DMS153 (cell line): ENCODE measurements at regions not wholly inside any gene's neighbourhood (a gene's known extent, or its start where the extent isn't known, plus 50 kb on each side); places are given as distances from the start of the nearest gene placed in this dataset.

Source experiments
- DNase-seq: peaks from one replicate; lab custom pipeline; 2025; lab: John Stamatoyannopoulos, UW

- no peak for DNase-seq
Measured at GRCh38 chr7:79872176-79872575, 262.5 kb upstream of the GNAI1 start.

GRCh38 chr7:79868010-79868409 lies 266.6 kb upstream of the GNAI1 start:
- no peak for DNase-seq

GRCh38 chr7:79862447-79863210 lies 272.0 kb upstream of the GNAI1 start:
- no peak for DNase-seq

DNA sequence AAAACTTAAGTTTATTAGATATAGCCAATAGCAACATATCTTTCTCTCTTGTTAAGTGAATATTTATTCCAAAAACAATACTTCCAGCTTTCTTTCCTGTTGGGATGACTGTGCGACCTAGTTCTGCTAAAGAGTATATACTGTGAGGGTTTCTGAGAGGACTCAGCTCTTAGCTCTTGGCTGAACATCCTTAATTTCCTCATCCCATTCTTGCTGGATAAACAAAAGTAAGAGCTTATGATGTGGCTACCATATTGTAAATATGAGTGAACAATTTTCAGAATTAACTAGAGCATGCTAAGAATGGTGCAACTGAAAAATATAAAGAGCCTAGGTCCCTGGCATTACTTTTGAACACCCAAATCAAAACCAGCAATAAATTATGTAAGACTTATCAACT lies 279.5 kb upstream of the GNAI1 start:
- DNase-seq = no peak

- no peak for DNase-seq
Measured at GRCh38 chr7:79854621-79855020, 280.0 kb upstream of the GNAI1 start.

GRCh38 chr7:79837915-79838314 lies 296.7 kb upstream of the GNAI1 start:
- no peak for DNase-seq

GRCh38 chr7:79833616-79834015 lies 301.0 kb upstream of the GNAI1 start:
- DNase-seq = no peak

DNA sequence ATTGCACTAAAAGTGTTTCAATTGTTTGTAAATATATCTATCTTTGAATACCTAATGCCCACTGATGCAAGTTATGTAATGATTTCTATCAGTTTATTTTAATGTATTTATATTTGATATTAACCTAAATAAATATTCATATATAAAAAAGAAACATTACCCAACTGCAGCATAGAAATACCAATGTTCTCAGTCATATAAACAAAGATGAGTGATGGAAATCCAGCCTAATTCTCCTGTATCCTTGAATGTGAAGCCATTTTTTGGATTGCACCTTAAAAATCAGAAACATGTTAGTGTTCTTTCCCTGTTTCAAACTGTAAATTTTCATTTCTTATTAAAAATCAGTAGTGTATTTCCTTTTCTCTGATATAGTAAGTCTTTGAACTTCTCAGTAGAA lies 305.8 kb upstream of the GNAI1 start:
- DNase-seq = no peak

DNA sequence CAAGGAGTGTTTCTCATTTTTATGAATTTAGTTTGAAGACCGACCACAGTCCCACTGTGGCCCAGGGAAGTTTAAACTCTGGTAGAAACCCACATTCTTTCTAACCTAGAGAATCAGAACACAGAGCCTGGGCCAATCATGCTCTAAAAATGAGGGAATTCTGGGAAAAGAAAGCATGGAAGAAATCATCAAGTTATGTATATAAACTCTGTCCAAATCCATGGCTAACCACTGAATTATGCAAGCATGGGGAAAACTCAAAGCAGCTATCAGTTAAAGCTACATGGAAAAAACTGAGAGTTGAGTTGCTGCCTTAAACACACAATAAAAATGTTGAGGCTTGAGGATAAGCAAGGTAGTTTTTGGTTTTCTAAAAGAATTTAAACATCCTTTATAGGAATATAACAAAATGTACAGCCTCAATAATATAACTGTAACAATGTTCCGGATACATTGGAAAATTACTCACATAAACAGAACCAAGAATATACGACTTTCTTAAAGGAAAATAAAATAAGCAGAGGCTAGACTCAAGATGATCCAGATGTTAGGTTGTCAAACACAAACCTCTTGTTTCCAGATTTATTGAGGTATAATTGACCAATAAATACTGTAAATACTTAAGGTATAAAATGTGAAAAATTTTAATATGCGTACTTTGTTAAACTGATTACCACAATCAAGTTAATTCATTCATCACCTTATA lies 311.2 kb upstream of the GNAI1 start:
- DNase-seq = no peak

GRCh38 chr7:79822620-79823240 lies 311.9 kb upstream of the GNAI1 start:
- DNase-seq = no peak

- DNase-seq = peak; percentile 72
Measured at GRCh38 chr7:79820387-79820786, 314.2 kb upstream of the GNAI1 start.

DNA sequence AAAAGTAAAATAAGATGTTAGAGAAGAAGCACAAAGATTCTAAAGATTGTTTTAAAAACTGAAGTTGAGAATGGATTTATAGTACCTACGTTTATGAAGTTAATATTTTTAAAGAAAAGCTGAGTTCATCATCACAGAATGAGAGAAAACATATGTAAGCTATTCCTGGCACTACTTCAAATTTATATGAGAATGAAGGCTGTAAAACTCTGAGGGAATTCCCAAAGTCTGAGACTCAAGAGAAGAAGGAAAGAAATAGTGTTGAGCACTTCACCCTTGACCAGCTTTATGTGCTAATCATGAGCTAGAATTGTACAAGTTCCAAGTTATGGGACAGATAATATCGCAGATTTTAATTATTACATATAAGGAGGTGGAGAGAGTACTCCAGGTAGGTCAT lies 323.7 kb upstream of the GNAI1 start:
- DNase-seq = no peak

DNA sequence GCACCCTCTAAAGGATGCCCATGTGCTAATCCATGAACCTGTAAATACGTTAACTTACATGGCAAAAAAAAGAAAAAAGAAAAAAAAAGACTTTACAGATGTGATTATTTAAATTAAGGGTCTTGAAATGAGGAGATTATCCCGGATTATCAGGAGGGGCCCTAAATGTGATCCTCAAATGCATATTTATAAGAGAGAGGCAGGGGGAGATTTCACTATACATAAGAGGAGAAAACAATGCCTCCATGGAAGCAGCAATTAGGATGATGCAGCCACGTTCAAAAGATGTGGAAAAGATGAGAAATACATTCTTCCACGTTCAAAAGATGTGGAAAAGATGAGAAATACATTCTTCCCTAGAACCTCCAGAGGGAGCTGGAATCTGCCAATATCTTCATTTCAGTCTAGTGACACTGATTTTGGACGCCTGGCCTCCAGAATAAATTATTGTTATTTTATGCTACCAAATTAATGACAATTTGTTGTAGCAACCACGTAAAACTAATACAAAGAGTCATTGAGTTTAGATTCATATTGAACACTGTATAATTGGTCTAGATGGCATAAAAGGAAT lies 328.4 kb upstream of the GNAI1 start:
- no peak for DNase-seq

GRCh38 chr7:79790656-79791262 lies 337.3 kb upstream of the MAGI2 start:
- no peak for DNase-seq

- no peak for DNase-seq
Measured at GRCh38 chr7:79789584-79790345, 336.3 kb upstream of the MAGI2 start.

GRCh38 chr7:79787623-79788022 lies 334.2 kb upstream of the MAGI2 start:
- DNase-seq = no peak

DNA sequence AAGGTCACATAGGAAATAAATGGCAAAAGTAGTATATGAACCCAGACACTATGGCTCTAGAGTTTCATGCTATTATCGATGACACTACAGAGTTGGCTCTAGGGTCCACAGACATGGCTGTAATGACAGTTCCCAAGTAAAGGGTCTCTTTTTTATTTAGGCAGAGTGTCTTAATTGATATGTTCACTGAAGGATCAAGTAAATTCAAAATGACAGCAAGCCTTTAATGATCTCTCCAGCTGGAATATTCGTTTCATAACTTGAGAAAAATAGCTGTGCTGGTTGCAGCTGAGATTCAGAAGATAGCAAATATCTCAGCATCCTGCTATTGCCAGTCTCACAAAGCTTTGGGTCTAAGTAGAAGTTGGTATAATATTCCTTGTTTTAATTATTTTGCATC lies 333.6 kb upstream of the MAGI2 start:
- DNase-seq = no peak

DNA sequence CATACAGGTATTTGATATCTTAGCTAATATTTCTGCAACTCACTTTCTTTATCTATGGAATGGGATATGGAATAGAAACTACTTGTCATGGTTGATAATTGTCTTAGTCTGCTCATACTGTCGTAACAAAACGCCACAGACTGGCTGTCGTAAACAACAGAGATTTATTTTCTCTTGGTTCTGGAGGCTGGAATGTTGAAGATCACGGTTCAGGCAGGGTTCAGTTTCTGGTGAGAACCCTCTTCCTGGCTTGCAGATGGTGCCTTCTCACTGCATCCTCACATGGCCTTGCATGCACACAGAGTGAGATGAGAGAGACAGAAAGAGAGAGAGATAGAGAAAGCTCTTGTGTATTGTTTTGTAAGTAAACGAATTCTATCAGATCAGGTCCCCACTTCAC lies 332.7 kb upstream of the MAGI2 start:
- DNase-seq = no peak

DNA sequence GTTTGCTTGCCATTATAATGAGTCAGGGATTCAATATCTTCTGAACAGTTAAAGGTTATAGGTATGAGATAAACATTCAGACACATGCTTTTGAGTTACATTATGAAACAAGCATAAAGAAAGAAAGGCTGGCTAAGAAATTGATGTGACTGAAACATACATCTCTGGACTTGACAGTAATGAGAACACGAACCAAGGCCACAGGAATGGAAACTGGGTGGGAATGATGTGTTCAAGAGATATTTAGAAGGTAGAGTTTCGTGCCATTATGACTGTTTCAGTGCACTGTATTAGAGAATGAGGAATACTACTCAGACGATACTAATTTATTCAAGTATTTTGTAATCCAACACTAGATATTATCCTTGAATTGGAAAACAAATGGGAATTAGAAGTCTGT lies 332.1 kb upstream of the MAGI2 start:
- no peak for DNase-seq

DNA sequence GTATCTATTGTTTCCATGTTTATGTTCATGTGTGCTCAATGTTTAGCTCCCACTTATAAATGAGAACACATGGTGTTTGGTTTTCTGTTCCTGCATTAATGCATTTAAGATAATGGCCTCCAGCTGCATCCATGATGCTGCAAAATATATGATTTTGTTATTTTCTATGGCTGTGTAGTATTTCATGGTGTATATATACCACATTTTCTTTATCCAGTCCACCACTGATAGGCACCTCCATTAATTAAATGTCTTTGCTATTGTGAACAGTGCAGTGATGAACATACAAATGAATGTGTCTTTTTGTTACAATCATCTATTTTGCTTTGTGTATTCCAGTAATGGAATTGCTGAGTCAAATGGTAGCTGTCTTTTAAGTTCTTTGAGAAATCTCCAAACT lies 329.4 kb upstream of the MAGI2 start:
- no peak for DNase-seq

GRCh38 chr7:79782256-79782655 lies 328.8 kb upstream of the MAGI2 start:
- DNase-seq = no peak

GRCh38 chr7:79781716-79782115 lies 328.2 kb upstream of the MAGI2 start:
- no peak for DNase-seq
